HEK293T (cell line): ENCODE measurements at regions not wholly inside any gene's neighbourhood (a gene's known extent, or its start where the extent isn't known, plus 50 kb on each side); places are given as distances from the start of the nearest gene placed in this dataset.

ENCODE experiments used
- CTCF ChIA-PET: fragments of 350-600 bp; formaldehyde crosslinking; extraction: SDS; loops from one replicate; lab custom pipeline; 2021; ENCODE audit warnings: antibody characterized with exemption, inconsistent platforms; lab: Yijun Ruan, JAX
- POLR2A ChIA-PET: fragments of 350-600 bp; formaldehyde crosslinking; extraction: SDS; loops from one replicate; lab custom pipeline; 2020; ENCODE audit warnings: antibody characterized with exemption, inconsistent platforms; lab: Yijun Ruan, JAX
- DNase-seq: peaks from one replicate; pipeline ENCODE4 v3.0.0; 2012; ENCODE audit warnings: mixed read lengths; ENCODE audit errors: extremely low spot score
- ARNT ChIP-seq: fragments of 450-650 bp; IDR thresholded peaks from 2 replicates; pipeline ENCODE4 v1.6.1; 2017; ENCODE audit warnings: mild to moderate bottlenecking
- BHLHE40 ChIP-seq: fragments of 450-650 bp; IDR thresholded peaks from 2 replicates; pipeline ENCODE4 v1.6.1; 2016; ENCODE audit warnings: mild to moderate bottlenecking, moderate library complexity, borderline replicate concordance
- CTBP1 ChIP-seq: fragments of 450-650 bp; IDR thresholded peaks from 2 replicates; pipeline ENCODE4 v1.6.1; 2016; ENCODE audit warnings: borderline replicate concordance
- ELF4 ChIP-seq: fragments of 450-650 bp; IDR thresholded peaks from 2 replicates; pipeline ENCODE4 v1.6.1; 2017; ENCODE audit warnings: antibody characterized with exemption
- FOXA1 ChIP-seq: fragments of 450-650 bp; IDR thresholded peaks from 2 replicates; pipeline ENCODE4 v1.6.1; 2016; ENCODE audit warnings: mild to moderate bottlenecking
- FOXK2 ChIP-seq: fragments of 450-650 bp; IDR thresholded peaks from 2 replicates; pipeline ENCODE4 v1.6.1; 2016; ENCODE audit warnings: mild to moderate bottlenecking
- FOXM1 ChIP-seq: fragments of 450-650 bp; IDR thresholded peaks from 2 replicates; pipeline ENCODE4 v1.6.1; 2017; ENCODE audit warnings: mild to moderate bottlenecking, borderline replicate concordance
- HDGF ChIP-seq: fragments of 450-650 bp; IDR thresholded peaks from 2 replicates; pipeline ENCODE4 v1.6.1; 2017; ENCODE audit warnings: antibody characterized with exemption, borderline replicate concordance
- L3MBTL2 ChIP-seq: fragments of 450-650 bp; conservative IDR thresholded peaks from 2 replicates; pipeline ENCODE4 v1.6.1; 2016; ENCODE audit warnings: mild to moderate bottlenecking
- LEF1 ChIP-seq: fragments of 450-650 bp; IDR thresholded peaks from 2 replicates; pipeline ENCODE4 v1.6.1; 2017; ENCODE audit warnings: mild to moderate bottlenecking, borderline replicate concordance
- NFRKB ChIP-seq: fragments of 450-650 bp; IDR thresholded peaks from 2 replicates; pipeline ENCODE4 v1.6.1; 2016; ENCODE audit warnings: mild to moderate bottlenecking, moderate library complexity
- PKNOX1 ChIP-seq: fragments of 450-650 bp; IDR thresholded peaks from 2 replicates; pipeline ENCODE4 v1.6.1; 2016
- SP1 ChIP-seq: fragments of 450-650 bp; IDR thresholded peaks from 2 replicates; pipeline ENCODE4 v1.6.1; 2017
- SUZ12 ChIP-seq: fragments of 450-650 bp; IDR thresholded peaks from 2 replicates; pipeline ENCODE4 v1.6.1; 2016; ENCODE audit warnings: mild to moderate bottlenecking
- TARDBP ChIP-seq: fragments of 450-650 bp; IDR thresholded peaks from 2 replicates; pipeline ENCODE4 v1.6.1; 2016
- ZNF384 ChIP-seq: fragments of 450-650 bp; IDR thresholded peaks from 2 replicates; pipeline ENCODE4 v1.6.1; 2016

- no peak for TF ChIP-seq FOXK2
- TF ChIP-seq ARNT = no peak
- TF ChIP-seq ELF4 = no peak
- no peak for TF ChIP-seq SUZ12
- no peak for TF ChIP-seq CTBP1
- TF ChIP-seq FOXA1 = no peak
- TF ChIP-seq L3MBTL2 = no peak
- TF ChIP-seq HDGF = no peak
- no peak for TF ChIP-seq BHLHE40
- ChIA-PET POLR2A (no interaction called here), CTCF (no interaction called here)
- no peak for DNase-seq
Measured at GRCh38 chr5:13189532-13189931, 755.0 kb downstream of the DNAH5 start.

DNA sequence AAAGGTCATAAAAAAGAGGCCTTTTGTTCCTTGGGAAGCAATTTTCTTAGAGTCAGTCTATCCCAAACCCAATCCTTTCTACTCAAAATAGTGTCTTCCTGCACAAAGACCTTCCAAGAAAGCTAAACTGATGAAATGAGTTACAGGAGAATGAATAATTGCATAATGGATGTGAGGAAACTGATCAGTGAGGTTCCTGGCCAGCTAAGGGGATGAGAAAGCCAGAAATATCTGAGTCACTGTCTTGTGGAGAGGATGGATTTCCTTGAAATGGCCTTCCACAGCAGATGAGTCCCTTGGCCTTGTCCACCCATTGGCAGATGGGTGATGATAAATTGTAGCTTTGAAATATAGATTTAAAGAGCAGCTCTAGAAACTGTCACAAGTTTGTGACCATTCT lies 756.1 kb downstream of the DNAH5 start:
- ChIA-PET POLR2A (no interaction called here), CTCF (no interaction called here)
- DNase-seq = no peak
- TF ChIP-seq ARNT = no peak
- no peak for TF ChIP-seq HDGF
- no peak for TF ChIP-seq CTBP1
- no peak for TF ChIP-seq FOXA1
- TF ChIP-seq FOXM1 = no peak

DNA sequence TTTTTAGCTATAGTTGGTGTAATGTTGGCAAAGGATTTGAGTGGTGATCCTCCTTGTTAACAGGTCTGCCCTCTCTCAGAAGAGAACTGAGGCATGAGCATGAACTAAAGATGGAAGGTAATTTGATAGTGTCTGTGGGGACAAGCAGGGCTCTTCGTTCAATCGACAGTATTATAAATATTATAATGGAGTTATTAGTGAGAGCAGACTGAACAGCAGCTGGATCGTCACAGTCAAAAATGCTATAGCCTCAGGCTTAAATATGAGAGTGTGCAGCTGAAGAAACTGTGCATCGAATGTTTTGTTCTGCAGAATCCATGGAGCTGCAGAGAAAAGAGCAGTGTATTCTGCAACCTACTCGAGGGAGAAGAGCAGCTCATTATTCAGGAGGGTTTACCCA lies 757.3 kb downstream of the DNAH5 start:
- POLR2A ChIA-PET = no interaction called here
- no peak for TF ChIP-seq L3MBTL2
- TF ChIP-seq TARDBP = no peak
- TF ChIP-seq NFRKB = no peak
- no peak for TF ChIP-seq BHLHE40
- TF ChIP-seq PKNOX1 = no peak
- no peak for TF ChIP-seq SP1
- no peak for TF ChIP-seq FOXA1
- no peak for TF ChIP-seq LEF1
- no peak for TF ChIP-seq FOXM1
- TF ChIP-seq SUZ12 = no peak
- TF ChIP-seq HDGF = no peak
- TF ChIP-seq ARNT = no peak
- no peak for TF ChIP-seq ZNF384
- TF ChIP-seq FOXK2 = no peak
- no peak for TF ChIP-seq ELF4
- no peak for TF ChIP-seq CTBP1
- CTCF ChIA-PET = no interaction called here
- DNase-seq = no peak

DNA sequence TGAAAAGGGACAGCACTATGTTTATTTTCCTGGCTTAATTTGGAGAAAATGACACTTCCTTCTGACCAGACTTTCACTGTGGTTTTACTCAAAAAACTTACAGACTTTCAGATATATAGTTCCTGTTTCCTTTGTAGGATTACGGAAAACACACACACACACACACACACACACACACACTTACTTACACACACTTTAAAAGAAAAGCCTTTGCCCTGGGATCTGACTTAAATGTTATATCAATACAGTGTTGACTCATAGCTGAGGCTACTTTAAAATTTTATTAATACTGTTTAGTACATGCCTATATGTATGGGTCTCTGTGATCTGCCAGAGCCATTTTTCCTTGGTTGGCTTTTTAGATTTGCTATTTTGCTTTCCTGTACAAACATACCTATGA lies 758.3 kb downstream of the DNAH5 start:
- TF ChIP-seq ELF4 = no peak
- no peak for TF ChIP-seq SUZ12
- no peak for TF ChIP-seq NFRKB
- no peak for TF ChIP-seq SP1
- no peak for TF ChIP-seq ZNF384
- TF ChIP-seq BHLHE40 = no peak
- no peak for TF ChIP-seq FOXA1
- TF ChIP-seq HDGF = no peak
- TF ChIP-seq FOXK2 = no peak
- TF ChIP-seq CTBP1 = no peak
- no peak for TF ChIP-seq L3MBTL2
- TF ChIP-seq TARDBP = no peak
- TF ChIP-seq PKNOX1 = no peak
- TF ChIP-seq FOXM1 = no peak
- TF ChIP-seq ARNT = no peak
- no peak for TF ChIP-seq LEF1
- no peak for DNase-seq
- CTCF ChIA-PET = no interaction called here
- POLR2A ChIA-PET = no interaction called here

DNA sequence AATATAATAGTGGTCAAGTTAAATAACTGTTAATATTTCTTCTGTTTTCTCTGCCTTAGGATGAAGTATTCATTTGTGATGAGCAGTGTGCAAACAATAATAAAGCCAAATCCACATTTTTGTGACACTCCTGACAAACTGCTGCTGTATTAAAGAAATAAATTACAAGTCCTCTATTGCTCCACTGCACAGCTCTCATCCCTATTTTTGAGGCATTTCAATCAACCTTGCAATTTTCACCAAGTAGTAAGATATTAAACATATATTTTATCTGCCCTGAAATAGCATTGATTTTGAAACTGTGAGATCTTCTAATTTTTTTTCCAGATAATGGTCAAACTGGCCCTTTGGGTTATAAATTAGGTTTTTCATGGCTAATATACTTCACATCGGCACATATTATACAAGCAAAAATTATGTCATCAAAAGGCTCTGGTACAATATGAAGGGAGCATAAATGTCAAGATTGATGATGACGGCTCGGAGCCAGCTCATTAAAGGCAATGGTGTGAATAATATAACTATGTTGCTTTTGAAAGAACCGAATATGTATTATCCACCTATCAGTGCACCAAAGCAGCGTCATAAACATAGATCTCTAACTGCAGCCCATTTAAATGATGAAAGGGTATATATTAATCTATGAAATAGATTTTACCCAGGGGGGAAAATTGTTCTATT lies 764.9 kb downstream of the DNAH5 start:
- no peak for DNase-seq
- TF ChIP-seq NFRKB (no peak), HDGF (no peak), CTBP1 (no peak)
- ChIA-PET CTCF (no interaction called here), POLR2A (no interaction called here)

DNA sequence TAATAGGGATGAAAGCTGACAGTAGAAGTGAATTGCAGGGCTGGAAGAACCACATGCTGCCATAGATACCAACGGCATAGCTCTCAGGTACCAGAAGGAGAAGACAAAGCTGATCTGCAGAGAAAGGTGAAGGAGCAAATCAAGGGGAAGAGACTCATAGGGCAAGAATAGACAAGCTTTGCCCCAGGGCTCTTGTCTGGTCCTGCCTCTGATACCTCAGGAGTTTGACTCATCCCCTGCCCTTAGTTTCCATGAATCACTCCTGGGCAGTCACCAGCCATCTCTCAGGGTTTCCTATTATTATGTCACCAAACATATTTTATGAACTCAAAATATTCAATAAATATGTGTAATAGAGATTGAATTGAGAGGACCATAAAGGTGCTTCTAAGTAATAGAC lies 800.9 kb downstream of the DNAH5 start:
- no peak for DNase-seq
- TF ChIP-seq ARNT (no peak), LEF1 (no peak), CTBP1 (no peak), NFRKB (no peak), BHLHE40 (no peak), FOXM1 (no peak), PKNOX1 (no peak), FOXA1 (no peak), ZNF384 (no peak), L3MBTL2 (no peak), FOXK2 (no peak), SP1 (no peak)
- ChIA-PET CTCF (no interaction called here), POLR2A (no interaction called here)

- CTCF ChIA-PET = no interaction called here
- no peak for DNase-seq
- TF ChIP-seq LEF1 = no peak
- no peak for TF ChIP-seq CTBP1
- TF ChIP-seq BHLHE40 = no peak
- no peak for TF ChIP-seq ELF4
- TF ChIP-seq TARDBP = no peak
- no peak for TF ChIP-seq NFRKB
- no peak for TF ChIP-seq PKNOX1
- POLR2A ChIA-PET = no interaction called here
Measured at GRCh38 chr5:13143214-13143613, 801.3 kb downstream of the DNAH5 start.
